OCI-LY7 (cell line): ENCODE measurements at regions not wholly inside any gene's neighbourhood (a gene's known extent, or its start where the extent isn't known, plus 50 kb on each side); places are given as distances from the start of the nearest gene placed in this dataset.

Experiments
- BruUV-seq: library from RNA; stranded (reverse); fragments of 400-500 nt; replicated peaks from 2 replicates; lab custom pipeline; 2021; lab: Mats Ljungman, UMichigan
- CTCF ChIA-PET: fragments of 300-600 bp; sonication (Branson Sonifier 250); formaldehyde crosslinking; loops from one replicate; lab custom pipeline; 2022; ENCODE audit warnings: antibody characterized with exemption; ENCODE audit not compliant: unreplicated experiment; lab: Charles Lee
- POLR2A ChIA-PET: fragments of 300-600 bp; sonication (Branson Sonifier 250); formaldehyde crosslinking; loops from one replicate; lab custom pipeline; 2022; ENCODE audit warnings: antibody characterized with exemption; lab: Charles Lee
- DNase-seq: peaks from one replicate; pipeline ENCODE4 v3.0.0-alpha.2; 2015; ENCODE audit warnings: low spot score
- H2AFZ ChIP-seq: fragments of 200-600 bp; sonication (generic), shearing (Covaris generic); 2 replicates; pipeline ENCODE4 v1.6.1; 2014; ENCODE audit warnings: mild to moderate bottlenecking, antibody characterized with exemption, low read length, moderate library complexity
- H3K27ac ChIP-seq: fragments of 200-600 bp; sonication (generic); 2 replicates; pipeline ENCODE4 v1.5.1; 2014; ENCODE audit warnings: mixed run types, low read depth, mild to moderate bottlenecking, moderate library complexity, low read length, inconsistent platforms; ENCODE audit not compliant: poor library complexity, severe bottlenecking
- H3K36me3 ChIP-seq: fragments of 200-600 bp; sonication (generic); 2 replicates; pipeline ENCODE4 v1.6.1; 2014; ENCODE audit warnings: mild to moderate bottlenecking, antibody characterized with exemption, low read length, moderate library complexity, mixed read lengths; ENCODE audit not compliant: insufficient read depth
- H3K4me1 ChIP-seq: fragments of 200-600 bp; sonication (generic); 2 replicates; pipeline ENCODE4 v1.5.1; 2014; ENCODE audit warnings: mild to moderate bottlenecking, low read length; ENCODE audit not compliant: insufficient read depth, poor library complexity, severe bottlenecking
- H3K4me2 ChIP-seq: fragments of 200-600 bp; sonication (generic); 2 replicates; pipeline ENCODE4 v1.6.1; 2014; ENCODE audit warnings: mild to moderate bottlenecking, low read length
- H3K4me3 ChIP-seq: fragments of 200-600 bp; sonication (generic); 2 replicates; pipeline ENCODE4 v1.5.1; 2014; ENCODE audit warnings: mild to moderate bottlenecking, low read depth, low read length; ENCODE audit not compliant: poor library complexity, severe bottlenecking
- H3K79me2 ChIP-seq: fragments of 200-600 bp; sonication (generic); 2 replicates; pipeline ENCODE4 v1.6.1; 2016; ENCODE audit warnings: low read depth, mild to moderate bottlenecking, low read length, moderate library complexity, mixed read lengths; ENCODE audit not compliant: insufficient read depth
- H3K9me2 ChIP-seq: fragments of 200-600 bp; sonication (generic); 2 replicates; pipeline ENCODE4 v1.6.1; 2016; ENCODE audit warnings: mild to moderate bottlenecking, low read length, mixed read lengths; ENCODE audit not compliant: insufficient read depth
- H3K9me3 ChIP-seq: fragments of 200-600 bp; sonication (generic); 2 replicates; pipeline ENCODE4 v1.6.1; 2014; ENCODE audit warnings: mild to moderate bottlenecking, mixed run types, low read length, mixed read lengths
- H4K20me1 ChIP-seq: fragments of 200-600 bp; sonication (generic); 2 replicates; pipeline ENCODE4 v1.6.1; 2014; ENCODE audit warnings: mild to moderate bottlenecking, antibody characterized with exemption, low read length, moderate library complexity, mixed read lengths; ENCODE audit not compliant: insufficient read depth
- CTCF ChIP-seq: fragments of 200-600 bp; sonication (generic); conservative IDR thresholded peaks from 2 replicates; pipeline ENCODE4 v1.5.1; 2014; ENCODE audit warnings: mild to moderate bottlenecking, antibody characterized with exemption, low read length, moderate library complexity, mixed read lengths
- EZH2phosphoT487 ChIP-seq: fragments of 200-600 bp; sonication (generic); IDR thresholded peaks from 2 replicates; pipeline ENCODE4 v1.6.1; 2018; ENCODE audit warnings: low read depth, borderline replicate concordance, mild to moderate bottlenecking, mixed run types, antibody characterized with exemption, low read length, moderate library complexity, mixed read lengths
- intact Hi-C: fragments of 100-400 bp; cut with micrococcal nuclease; formaldehyde crosslinking; loops from one replicate; pipeline ENCODE4 v1.10.0; 2022; ENCODE audit not compliant: unreplicated experiment

DNA sequence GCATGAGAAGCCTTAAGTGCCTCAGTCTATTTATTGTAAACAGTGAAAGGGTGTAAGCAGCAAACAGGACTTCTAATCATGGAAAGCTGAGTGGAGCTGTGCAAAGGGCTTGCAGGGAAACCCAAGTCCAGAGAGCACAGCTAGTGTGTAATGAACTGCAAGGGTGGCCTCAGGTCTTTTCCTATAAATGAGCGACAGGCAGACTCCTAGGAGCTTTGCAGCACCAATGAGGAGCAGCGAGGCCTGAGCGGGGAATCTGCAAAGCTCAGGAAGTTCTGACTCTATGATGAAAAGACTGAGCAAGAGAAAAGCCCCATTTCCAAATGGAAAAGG, 250.1 kb upstream of the MAP3K1 start:
- BruUV-seq: no TSS peak
- TF ChIP-seq EZH2phosphoT487 (no peak), CTCF (no peak)
- peak overlapping the region; percentile 61 for H3K4me2 ChIP-seq
- H3K4me3 ChIP-seq: peak overlapping the region; percentile 7
- no peaks in the 10 kb centered on the region for H3K9me2 ChIP-seq
- no peak for DNase-seq
- H4K20me1 ChIP-seq: no peaks in the 10 kb centered on the region
- no peaks in the 10 kb centered on the region for H3K79me2 ChIP-seq
- ChIA-PET POLR2A (interaction anchor here (0.5 to 2.6 kb wide), 8 partner anchors 10 to 959 kb away, joined by 3 to 8 read pairs (median 4); no protein-coding TSS in a partner anchor), CTCF (no interaction called here)
- peaks cover 28% of the 10 kb centered on the region for H3K4me1 ChIP-seq
- no peaks in the 10 kb centered on the region for H3K9me3 ChIP-seq
- peak overlapping the region; percentile 55; the same call in 1 of the 2 replicates for H2AFZ ChIP-seq
- H3K36me3 ChIP-seq: no peaks in the 10 kb centered on the region
- intact Hi-C loops: loop anchor here (5.0 kb wide), 1 partner anchor 252 kb away; the partner anchor contains the start of gene MAP3K1
- H3K27ac ChIP-seq: peak overlapping the region; percentile 14

DNA sequence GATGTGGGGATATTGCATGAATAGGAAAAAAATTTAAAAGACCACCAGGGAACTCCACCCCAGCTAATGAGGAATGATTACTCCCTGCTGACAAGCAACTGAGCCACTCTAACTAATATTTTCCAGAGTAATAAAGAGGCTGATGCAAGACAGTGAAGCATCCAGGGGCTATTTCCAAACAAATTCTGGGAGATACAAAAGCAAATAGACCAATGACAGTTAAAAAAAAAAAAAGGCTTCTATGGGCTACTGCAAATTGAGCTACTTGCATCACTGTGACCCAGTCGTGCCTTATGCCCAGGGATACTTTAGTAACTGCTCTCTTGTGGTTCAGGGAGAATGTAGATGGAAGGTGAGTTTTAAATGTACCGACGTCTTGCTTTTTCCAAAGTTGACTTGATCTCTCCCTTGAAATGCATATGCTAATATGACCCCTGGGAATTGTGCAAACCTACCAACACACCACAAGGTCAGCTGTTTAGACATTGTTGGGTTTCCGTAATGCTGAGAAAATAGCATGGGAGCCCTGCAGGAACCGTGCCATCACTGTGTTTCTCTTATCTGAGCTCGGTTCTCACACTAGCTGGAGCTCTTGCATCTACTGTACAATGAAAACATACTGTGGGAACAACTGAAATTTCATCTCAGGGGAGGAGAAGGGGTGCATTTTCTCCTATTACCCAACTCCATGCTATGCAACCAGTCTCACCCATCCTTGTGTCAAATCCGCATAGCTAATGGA, 250.6 kb upstream of the MAP3K1 start:
- H3K27ac ChIP-seq: no peak overlapping the region
- no peaks in the 10 kb centered on the region for H4K20me1 ChIP-seq
- BruUV-seq: no TSS peak
- no peak for TF ChIP-seq EZH2phosphoT487
- no peak for TF ChIP-seq CTCF
- no peak overlapping the region; the same call in 1 of the 2 replicates for H2AFZ ChIP-seq
- intact Hi-C loops: loop anchor here (5.0 kb wide), 1 partner anchor 253 kb away; the partner anchor contains the start of gene MAP3K1
- ChIA-PET POLR2A (interaction anchor here (0.5 to 2.6 kb wide), 11 partner anchors 11 to 959 kb away, joined by 3 to 8 read pairs (median 3); no protein-coding TSS in a partner anchor), CTCF (no interaction called here)
- peaks cover 28% of the 10 kb centered on the region for H3K4me1 ChIP-seq
- no peaks in the 10 kb centered on the region for H3K9me2 ChIP-seq
- H3K4me3 ChIP-seq: no peak overlapping the region
- H3K9me3 ChIP-seq: no peaks in the 10 kb centered on the region
- H3K79me2 ChIP-seq: no peaks in the 10 kb centered on the region
- H3K36me3 ChIP-seq: no peaks in the 10 kb centered on the region
- H3K4me2 ChIP-seq: peak overlapping the region; percentile 61
- DNase-seq: no peak

DNA sequence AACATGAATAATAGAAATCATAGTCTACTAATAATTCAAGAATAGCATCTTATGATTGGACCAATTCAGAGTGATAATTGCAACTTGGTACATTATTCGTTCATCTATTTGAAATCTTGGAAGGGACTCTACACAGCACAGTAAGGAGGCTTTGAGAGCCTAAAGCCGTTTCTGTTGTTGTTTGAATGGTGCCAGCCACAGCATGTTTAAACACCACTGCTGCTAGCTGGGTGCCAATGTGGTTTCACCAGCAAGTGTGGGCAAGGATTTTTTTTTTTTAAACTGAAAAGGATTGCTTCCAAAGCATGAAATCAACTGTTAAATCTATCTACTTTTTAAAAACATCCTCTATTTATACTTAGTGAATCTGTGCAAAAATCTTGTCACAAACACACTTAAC, 253.9 kb upstream of the MAP3K1 start:
- no peak for DNase-seq
- Histone ChIP-seq H3K36me3 (no peaks in the 10 kb centered on the region), H3K9me2 (no peaks in the 10 kb centered on the region), H3K9me3 (no peaks in the 10 kb centered on the region), H3K79me2 (no peaks in the 10 kb centered on the region), H3K4me3 (no peak overlapping the region), H3K27ac (no peak overlapping the region), H4K20me1 (no peaks in the 10 kb centered on the region), H3K4me1 (peaks cover 17% of the 10 kb centered on the region), H2AFZ (no peak overlapping the region), H3K4me2 (no peak overlapping the region)
- no TSS peak for BruUV-seq
- no peak for TF ChIP-seq CTCF
- no peak for TF ChIP-seq EZH2phosphoT487
- intact Hi-C loops: no loop called here
- CTCF ChIA-PET: no interaction called here
- POLR2A ChIA-PET: interaction anchor here (0.7 to 1.1 kb wide), 3 partner anchors 9 to 129 kb away, joined by 3 read pairs; no protein-coding TSS in a partner anchor
